IMR-90 (cell line): ENCODE measurements at regions not wholly inside any gene's neighbourhood (a gene's known extent, or its start where the extent isn't known, plus 50 kb on each side); places are given as distances from the start of the nearest gene placed in this dataset.

Source experiments
- ATAC-seq: fragments of 200-7000 bp; cut with Tn5 transposase; 2 replicates; pipeline ENCODE4 v1.9.1; 2020; ENCODE audit warnings: low read depth, mild to moderate bottlenecking, moderate library complexity
- BruUV-seq: library from RNA; stranded (reverse); fragments of 400-500 nt; replicated peaks from 2 replicates; lab custom pipeline; 2021; lab: Mats Ljungman, UMichigan
- CTCF ChIA-PET: fragments of 300-600 bp; formaldehyde crosslinking; extraction: SDS; loops from one replicate; lab custom pipeline; 2021; ENCODE audit warnings: antibody characterized with exemption; lab: Yijun Ruan, JAX
- POLR2A ChIA-PET: fragments of 300-600 bp; sonication (Branson Sonifier 250); formaldehyde crosslinking; loops from one replicate; lab custom pipeline; 2022; ENCODE audit warnings: antibody characterized with exemption; ENCODE audit not compliant: unreplicated experiment; lab: Charles Lee
- DNase-seq: peaks from one replicate; pipeline ENCODE4 v3.0.0; 2013
- H2AFZ ChIP-seq: replicated peaks from 2 replicates; pipeline ENCODE3; 2013; ENCODE audit warnings: low read length, mild to moderate bottlenecking; ENCODE audit not compliant: poor library complexity
- H2AK5ac ChIP-seq: 2 replicates; pipeline ENCODE4 v1.6.1; 2013; ENCODE audit warnings: low read depth, low read length, inconsistent platforms
- H2AK9ac ChIP-seq: replicated peaks from 2 replicates; pipeline ENCODE3; 2013; ENCODE audit warnings: mild to moderate bottlenecking, low read depth, low read length, moderate library complexity; ENCODE audit not compliant: poor library complexity
- H2BK120ac ChIP-seq: 2 replicates; pipeline ENCODE4 v1.6.1; 2013; ENCODE audit warnings: low read depth, low read length, inconsistent platforms
- H2BK15ac ChIP-seq: 3 replicates; pipeline ENCODE4 v1.6.1; 2013; ENCODE audit warnings: low read depth, low read length, inconsistent platforms
- H2BK20ac ChIP-seq: 2 replicates; pipeline ENCODE4 v1.6.1; 2013; ENCODE audit warnings: low read depth, mild to moderate bottlenecking, inconsistent platforms, low read length, moderate library complexity
- H2BK5ac ChIP-seq: 2 replicates; pipeline ENCODE4 v1.6.1; 2013; ENCODE audit warnings: mild to moderate bottlenecking, low read depth, low read length, inconsistent platforms; ENCODE audit not compliant: poor library complexity, severe bottlenecking
- H3K14ac ChIP-seq: replicated peaks from 2 replicates; pipeline ENCODE4 v1.6.1; 2013; ENCODE audit warnings: low read depth, low read length, inconsistent platforms
- H3K18ac ChIP-seq: 2 replicates; pipeline ENCODE4 v1.6.1; 2013; ENCODE audit warnings: low read depth, low read length, control low read depth
- H3K23ac ChIP-seq: 2 replicates; pipeline ENCODE4 v1.6.1; 2013; ENCODE audit warnings: low read depth, low read length, inconsistent platforms
- H3K27ac ChIP-seq: 2 replicates; pipeline ENCODE4 v1.5.1; 2013; ENCODE audit warnings: mild to moderate bottlenecking, control low read depth, low read length; ENCODE audit not compliant: insufficient read depth
- H3K27me3 ChIP-seq: 2 replicates; pipeline ENCODE4 v1.6.1; 2013; ENCODE audit warnings: low read length; ENCODE audit not compliant: control insufficient read depth, insufficient read depth
- H3K36me3 ChIP-seq: 2 replicates; pipeline ENCODE4 v1.6.1; 2013; ENCODE audit warnings: low read length, mixed read lengths; ENCODE audit not compliant: control insufficient read depth, insufficient read depth
- H3K4ac ChIP-seq: 2 replicates; pipeline ENCODE4 v1.6.1; 2013; ENCODE audit warnings: low read depth, low read length, inconsistent platforms
- H3K4me1 ChIP-seq: 2 replicates; pipeline ENCODE4 v1.6.1; 2013; ENCODE audit warnings: low read length, mixed read lengths; ENCODE audit not compliant: control insufficient read depth, insufficient read depth
- H3K4me2 ChIP-seq: 2 replicates; pipeline ENCODE4 v1.6.1; 2013; ENCODE audit warnings: low read depth, mild to moderate bottlenecking, control low read depth, low read length, moderate library complexity
- H3K4me3 ChIP-seq: 2 replicates; pipeline ENCODE4 v1.5.1; 2013; ENCODE audit warnings: low read depth, mild to moderate bottlenecking, control low read depth, low read length, moderate library complexity; ENCODE audit not compliant: insufficient read depth
- H3K56ac ChIP-seq: 2 replicates; pipeline ENCODE4 v1.6.1; 2013; ENCODE audit warnings: low read length, inconsistent platforms; ENCODE audit not compliant: insufficient read depth; ENCODE audit errors: extremely low read depth
- H3K79me1 ChIP-seq, 2 experiments: 2 replicates each; pipeline ENCODE4 v1.6.1; 2013; ENCODE audit warnings: low read length in 2 of 2, inconsistent platforms in 1 of 2, low read depth in 1 of 2
- H3K9ac ChIP-seq: 2 replicates; pipeline ENCODE4 v1.6.1; 2013; ENCODE audit warnings: low read depth, low read length, control low read depth
- H3K9me1 ChIP-seq: 2 replicates; pipeline ENCODE4 v1.6.1; 2013; ENCODE audit warnings: low read length, inconsistent platforms; ENCODE audit not compliant: insufficient read depth
- H3K9me3 ChIP-seq: 2 replicates; pipeline ENCODE4 v1.6.1; 2013; ENCODE audit warnings: low read length; ENCODE audit not compliant: control insufficient read depth, insufficient read depth
- H4K20me1 ChIP-seq: 2 replicates; pipeline ENCODE4 v1.6.1; 2013; ENCODE audit warnings: low read length, inconsistent platforms; ENCODE audit not compliant: insufficient read depth
- H4K5ac ChIP-seq: 2 replicates; pipeline ENCODE4 v1.6.1; 2013; ENCODE audit warnings: mild to moderate bottlenecking, low read depth, low read length, control low read depth
- H4K8ac ChIP-seq, 2 experiments: 2 replicates each; pipeline ENCODE4 v1.6.1; 2013; ENCODE audit warnings: low read depth in 2 of 2, low read length in 2 of 2, control low read depth in 1 of 2, inconsistent platforms in 1 of 2
- H4K91ac ChIP-seq: 2 replicates; pipeline ENCODE4 v1.6.1; 2013; ENCODE audit warnings: low read depth, low read length, inconsistent platforms; ENCODE audit not compliant: insufficient read depth
- BHLHE40 ChIP-seq: fragments of 150-350 bp; IDR thresholded peaks from 2 replicates; pipeline ENCODE4 v1.6.1; 2016; ENCODE audit warnings: mild to moderate bottlenecking, low read depth, low read length
- CEBPB ChIP-seq: IDR thresholded peaks from 2 replicates; pipeline ENCODE4 v1.6.1; 2012; ENCODE audit warnings: low read depth, low read length, improper control_type of control experiment
- CHD1 ChIP-seq: IDR thresholded peaks from 2 replicates; pipeline ENCODE4 v1.6.1; 2012; ENCODE audit warnings: low read depth, low read length, improper control_type of control experiment
- ELK1 ChIP-seq: fragments of 150-350 bp; IDR thresholded peaks from 2 replicates; pipeline ENCODE4 v1.6.1; 2016; ENCODE audit warnings: low read depth, mild to moderate bottlenecking, low read length, moderate library complexity, borderline replicate concordance
- MAFK ChIP-seq: IDR thresholded peaks from 2 replicates; pipeline ENCODE4 v1.6.1; 2012; ENCODE audit warnings: low read depth, low read length, improper control_type of control experiment
- MAZ ChIP-seq: IDR thresholded peaks from 2 replicates; pipeline ENCODE4 v1.6.1; 2012; ENCODE audit warnings: low read depth, mild to moderate bottlenecking, low read length, improper control_type of control experiment, moderate library complexity, borderline replicate concordance
- MXI1 ChIP-seq: IDR thresholded peaks from 2 replicates; pipeline ENCODE4 v1.6.1; 2012; ENCODE audit warnings: low read depth, mild to moderate bottlenecking, low read length, moderate library complexity, borderline replicate concordance
- NFE2L2 ChIP-seq: fragments of 150-350 bp; IDR thresholded peaks from 2 replicates; pipeline ENCODE4 v1.6.1; 2016; ENCODE audit warnings: low read depth, mild to moderate bottlenecking, low read length
- POLR2A ChIP-seq: IDR thresholded peaks from 2 replicates; pipeline ENCODE4 v1.6.1; 2012; ENCODE audit warnings: mild to moderate bottlenecking, low read depth, low read length
- RAD21 ChIP-seq: IDR thresholded peaks from 2 replicates; pipeline ENCODE4 v1.6.1; 2012; ENCODE audit warnings: low read length, improper control_type of control experiment
- RFX5 ChIP-seq: IDR thresholded peaks from 2 replicates; pipeline ENCODE4 v1.8.0; 2012; ENCODE audit warnings: low read depth, mild to moderate bottlenecking, low read length, moderate library complexity
- USF2 ChIP-seq: fragments of 150-350 bp; IDR thresholded peaks from 2 replicates; pipeline ENCODE4 v1.6.1; 2017; ENCODE audit warnings: mild to moderate bottlenecking, antibody characterized with exemption, low read length, low read depth
- WGBS, 2 experiments: methylation state at CpG; one replicate each; pipeline versions ENCODE4 v1.1.5 to v1.1.7; 2013; ENCODE audit warnings: missing lambda C conversion rate in 2 of 2; ENCODE audit not compliant: insufficient read length in 1 of 2; ENCODE audit errors: extremely low coverage in 2 of 2; 5-methylcytosine and 5-hydroxymethylcytosine counted together
- dilution Hi-C: fragments of 300-500 bp; cut with HindIII; formaldehyde crosslinking; loops from one replicate; pipeline ENCODE4 v1.14.3; 2018; ENCODE audit warnings: low sequenced_read_pairs; ENCODE audit not compliant: unreplicated experiment
- in situ Hi-C: fragments of 300-500 bp; cut with MboI; formaldehyde crosslinking; loops from 3 replicates; pipeline ENCODE4 v1.14.3; 2019; ENCODE audit warnings: low sequenced_read_pairs, inconsistent platforms, mixed read lengths
- intact Hi-C: fragments of 100-400 bp; cut with micrococcal nuclease; formaldehyde crosslinking; loops from 2 replicates; pipeline ENCODE4 v1.10.0; 2022

GRCh38 chr1:228809621-228810394 lies 74.5 kb downstream of the RHOU start:
- Histone ChIP-seq H3K27ac (no peak overlapping the region), H4K91ac (no peak overlapping the region), H3K79me1 (no peaks in the 10 kb centered on the region), H2BK20ac (no peak overlapping the region), H3K56ac (no peak overlapping the region), H3K18ac (no peak overlapping the region), H2BK5ac (no peak overlapping the region), H3K23ac (no peak overlapping the region), H2BK120ac (no peak overlapping the region), H3K4me2 (no peak overlapping the region), H3K9ac (no peak overlapping the region), H3K14ac (no peak overlapping the region), H2BK15ac (no peak overlapping the region), H3K9me3 (no peaks in the 10 kb centered on the region), H4K5ac (no peak overlapping the region), H3K27me3 (peaks cover 8% of the 10 kb centered on the region), H4K8ac (no peak overlapping the region), H3K4me3 (no peak overlapping the region), H2AFZ (no peak overlapping the region), H3K9me1 (no peaks in the 10 kb centered on the region), H3K4me1 (peaks cover 2% of the 10 kb centered on the region; the same call in 1 of the 2 replicates), H2AK5ac (no peak overlapping the region), H3K4ac (no peak overlapping the region), H4K20me1 (no peaks in the 10 kb centered on the region), H2AK9ac (no peak overlapping the region), H3K36me3 (no peaks in the 10 kb centered on the region)
- dilution Hi-C loops (no loop called here), intact Hi-C loops (no loop called here), in situ Hi-C loops (no loop called here)
- 89% methylated on average over 4 of the region's 7 CpGs; no CpG with 5 or more reads in 1 of the 2 experiments for WGBS, 2 experiments
- POLR2A ChIA-PET, result no interaction called here
- DNase-seq, result no peak
- no peak for TF ChIP-seq MAZ
- TF ChIP-seq CEBPB, result no peak
- no peak for TF ChIP-seq BHLHE40
- no peak for TF ChIP-seq ELK1
- TF ChIP-seq MXI1, result no peak
- no peak for TF ChIP-seq POLR2A
- no peak for TF ChIP-seq RAD21
- no peak for TF ChIP-seq CHD1
- TF ChIP-seq RFX5, result no peak
- TF ChIP-seq USF2, result no peak
- no peak for TF ChIP-seq NFE2L2
- TF ChIP-seq MAFK, result no peak
- no peak for ATAC-seq
- no TSS peak for BruUV-seq
- CTCF ChIA-PET, result interaction anchor here (1.2 kb wide), 1 partner anchor 13 kb away, joined by 3 read pairs; no protein-coding TSS in a partner anchor
